ENCODE measurements at regions not wholly inside any gene's neighbourhood (a gene's known extent, or its start where the extent isn't known, plus 50 kb on each side); places are given as distances from the start of the nearest gene placed in this dataset.

GRCh38 chr1:166544561-166544960 lies 294.7 kb upstream of the POGK start:
- Histone ChIP-seq H3K27ac (no peak overlapping the region), H3K27me3 (no peaks in the 10 kb centered on the region), H3K36me3 (no peaks in the 10 kb centered on the region), H3K4me3 (no peak overlapping the region), H3K9me3 (peaks cover 10% of the 10 kb centered on the region), H3K4me1 (no peaks in the 10 kb centered on the region)
- WGBS, result 60% methylated on average over 1 of the region's 1 CpG
- DNase-seq (ENCODE audit: low spot score in 2 of 2), result no peak
- TF ChIP-seq CTCF (IDR thresholded peaks at IDR 0.05) (no peak), POLR2AphosphoS5 (IDR thresholded peaks at IDR 0.05) (no peak)

DNA sequence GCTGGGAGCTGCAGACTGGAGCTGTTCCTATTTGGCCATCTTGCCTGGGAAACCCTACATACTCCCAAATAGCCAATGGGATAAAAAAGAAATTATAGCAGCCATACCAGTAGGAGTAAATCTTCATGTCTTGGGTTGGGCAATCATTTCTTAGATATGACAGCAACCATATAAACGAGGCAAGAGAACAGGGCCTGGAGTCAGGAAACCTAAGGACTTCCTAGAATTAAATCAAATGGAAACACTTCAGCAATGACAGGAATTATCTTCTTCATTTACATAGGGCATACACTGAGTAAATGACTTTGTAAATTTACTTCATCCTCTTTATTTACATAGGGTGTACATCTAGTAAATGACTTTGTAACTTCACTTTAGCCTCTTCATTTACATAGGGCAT lies 286.6 kb upstream of the POGK start:
- no peak for DNase-seq (ENCODE audit: low spot score in 2 of 2)
- no peak for TF ChIP-seq POLR2A (IDR thresholded peaks at IDR 0.05)
- no peak for TF ChIP-seq CTCF (IDR thresholded peaks at IDR 0.05)
- no peak for TF ChIP-seq EP300 (IDR thresholded peaks at IDR 0.05)
- no peak for TF ChIP-seq POLR2AphosphoS5 (IDR thresholded peaks at IDR 0.05)
- Histone ChIP-seq H3K27me3 (no peaks in the 10 kb centered on the region), H3K4me3 (no peak overlapping the region), H3K36me3 (no peaks in the 10 kb centered on the region), H3K9me3 (no peaks in the 10 kb centered on the region), H3K4me1 (no peaks in the 10 kb centered on the region), H3K27ac (no peak overlapping the region)
- 18% methylated on average over 1 of the region's 1 CpG for WGBS

GRCh38 chr1:166570954-166571353 lies 268.3 kb upstream of the POGK start:
- TF ChIP-seq EP300 (IDR thresholded peaks at IDR 0.05) (no peak), CTCF (IDR thresholded peaks at IDR 0.05) (no peak), POLR2A (IDR thresholded peaks at IDR 0.05) (no peak), POLR2AphosphoS5 (IDR thresholded peaks at IDR 0.05) (no peak)
- no peaks in the 10 kb centered on the region for H3K4me1 ChIP-seq
- no peak overlapping the region for H3K27ac ChIP-seq
- H3K4me3 ChIP-seq, result no peak overlapping the region
- no peaks in the 10 kb centered on the region for H3K36me3 ChIP-seq
- no peak for DNase-seq (ENCODE audit: low spot score in 2 of 2)
- H3K9me3 ChIP-seq, result no peaks in the 10 kb centered on the region
- no peaks in the 10 kb centered on the region for H3K27me3 ChIP-seq

- Histone ChIP-seq H3K9me3 (no peaks in the 10 kb centered on the region), H3K36me3 (no peaks in the 10 kb centered on the region), H3K4me3 (no peak overlapping the region), H3K4me1 (no peaks in the 10 kb centered on the region), H3K27me3 (no peaks in the 10 kb centered on the region), H3K27ac (no peak overlapping the region)
- TF ChIP-seq EP300 (IDR thresholded peaks at IDR 0.05), result no peak
- no peak for TF ChIP-seq POLR2AphosphoS5 (IDR thresholded peaks at IDR 0.05)
- no peak for TF ChIP-seq CTCF (IDR thresholded peaks at IDR 0.05)
- no peak for TF ChIP-seq POLR2A (IDR thresholded peaks at IDR 0.05)
- no peak for DNase-seq (ENCODE audit: low spot score in 2 of 2)
- 90% methylated on average over 1 of the region's 1 CpG for WGBS
Observed at GRCh38 chr1:166573199-166573598, 266.1 kb upstream of the POGK start.

- Histone ChIP-seq H3K4me1 (no peaks in the 10 kb centered on the region), H3K36me3 (no peaks in the 10 kb centered on the region), H3K27me3 (no peaks in the 10 kb centered on the region), H3K9me3 (no peaks in the 10 kb centered on the region), H3K27ac (no peak overlapping the region), H3K4me3 (no peak overlapping the region)
- TF ChIP-seq EP300 (IDR thresholded peaks at IDR 0.05), result no peak
- no peak for TF ChIP-seq POLR2AphosphoS5 (IDR thresholded peaks at IDR 0.05)
- no peak for TF ChIP-seq POLR2A (IDR thresholded peaks at IDR 0.05)
- no peak for TF ChIP-seq CTCF (IDR thresholded peaks at IDR 0.05)
- no peak for DNase-seq (ENCODE audit: low spot score in 2 of 2)
- 76% methylated on average over 7 of the region's 7 CpGs for WGBS
Observed at GRCh38 chr1:166579557-166580501, 259.4 kb upstream of the POGK start.
